ENCODE measurements at regions not wholly inside any gene's neighbourhood (a gene's known extent, or its start where the extent isn't known, plus 50 kb on each side); places are given as distances from the start of the nearest gene placed in this dataset.
"Not testable (repeated sequence)": the region's sequence is repeated elsewhere in the genome, so short reads cannot be mapped to it uniquely, and the experiment has no call there.

GRCh38 chr7:67359900-67360299, 363.3 kb downstream of the TYW1 start:
- Histone ChIP-seq H3K27ac (no peak overlapping the region), H3K27me3 (replicated peaks) (no peaks in the 10 kb centered on the region), H3K4me3 (ENCODE audit: low read depth, low read length) (no peak overlapping the region), H3K36me3 (replicated peaks) (no peaks in the 10 kb centered on the region)
- TF ChIP-seq CTCF (IDR thresholded peaks at IDR 0.05; ENCODE audit: low read depth, low read length, missing control alignments), result no peak
- DNase-seq, result no peak
- in situ Hi-C loops (cut with HindIII; ENCODE audit: low pct_ligation_motif_present, low sequenced_read_pairs), result no loop called here

GRCh38 chr7:67361150-67361549, 364.5 kb downstream of the TYW1 start:
- in situ Hi-C loops (cut with HindIII; ENCODE audit: low pct_ligation_motif_present, low sequenced_read_pairs), result no loop called here
- Histone ChIP-seq H3K27ac (no peak overlapping the region), H3K27me3 (replicated peaks) (no peaks in the 10 kb centered on the region), H3K4me3 (ENCODE audit: low read depth, low read length) (no peak overlapping the region), H3K36me3 (replicated peaks) (no peaks in the 10 kb centered on the region)
- DNase-seq, result no peak
- TF ChIP-seq CTCF (IDR thresholded peaks at IDR 0.05; ENCODE audit: low read depth, low read length, missing control alignments), result no peak

- in situ Hi-C loops (cut with HindIII; ENCODE audit: low pct_ligation_motif_present, low sequenced_read_pairs), result no loop called here
- no peak overlapping the region for H3K27ac ChIP-seq
- no peak for TF ChIP-seq CTCF (IDR thresholded peaks at IDR 0.05; ENCODE audit: low read depth, low read length, missing control alignments)
- no peak overlapping the region for H3K4me3 ChIP-seq (ENCODE audit: low read depth, low read length)
- DNase-seq, result no peak
- H3K36me3 ChIP-seq (replicated peaks), result no peaks in the 10 kb centered on the region
- H3K27me3 ChIP-seq (replicated peaks), result no peaks in the 10 kb centered on the region
Observed at GRCh38 chr7:67364441-67365017, 367.9 kb downstream of the TYW1 start.

GRCh38 chr7:67371429-67372305, 375.0 kb downstream of the TYW1 start:
- DNase-seq, result peak; percentile 74
- in situ Hi-C loops (cut with HindIII; ENCODE audit: low pct_ligation_motif_present, low sequenced_read_pairs), result no loop called here
- Histone ChIP-seq H3K4me3 (ENCODE audit: low read depth, low read length) (no peak overlapping the region), H3K27me3 (replicated peaks) (no peaks in the 10 kb centered on the region), H3K27ac (no peak overlapping the region), H3K36me3 (replicated peaks) (no peaks in the 10 kb centered on the region)
- TF ChIP-seq CTCF (IDR thresholded peaks at IDR 0.05; ENCODE audit: low read depth, low read length, missing control alignments), result peak; percentile 84

GRCh38 chr7:67373389-67373788, 376.8 kb downstream of the TYW1 start:
- DNase-seq; H3K27me3 ChIP-seq (replicated peaks); H3K27ac ChIP-seq; H3K36me3 ChIP-seq (replicated peaks); H3K4me3 ChIP-seq (ENCODE audit: low read depth, low read length); in situ Hi-C loops (cut with HindIII; ENCODE audit: low pct_ligation_motif_present, low sequenced_read_pairs): not testable (repeated sequence)

- Histone ChIP-seq H3K4me3 (ENCODE audit: low read depth, low read length) (no peak overlapping the region), H3K27me3 (replicated peaks) (no peaks in the 10 kb centered on the region), H3K36me3 (replicated peaks) (no peaks in the 10 kb centered on the region), H3K27ac (no peak overlapping the region)
- no peak for DNase-seq
- in situ Hi-C loops (cut with HindIII; ENCODE audit: low pct_ligation_motif_present, low sequenced_read_pairs), result no loop called here
- no peak for TF ChIP-seq CTCF (IDR thresholded peaks at IDR 0.05; ENCODE audit: low read depth, low read length, missing control alignments)
Observed at GRCh38 chr7:67375427-67375826, 378.8 kb downstream of the TYW1 start.
